ENCODE measurements at regions not wholly inside any gene's neighbourhood (a gene's known extent, or its start where the extent isn't known, plus 50 kb on each side); places are given as distances from the start of the nearest gene placed in this dataset.

DNA sequence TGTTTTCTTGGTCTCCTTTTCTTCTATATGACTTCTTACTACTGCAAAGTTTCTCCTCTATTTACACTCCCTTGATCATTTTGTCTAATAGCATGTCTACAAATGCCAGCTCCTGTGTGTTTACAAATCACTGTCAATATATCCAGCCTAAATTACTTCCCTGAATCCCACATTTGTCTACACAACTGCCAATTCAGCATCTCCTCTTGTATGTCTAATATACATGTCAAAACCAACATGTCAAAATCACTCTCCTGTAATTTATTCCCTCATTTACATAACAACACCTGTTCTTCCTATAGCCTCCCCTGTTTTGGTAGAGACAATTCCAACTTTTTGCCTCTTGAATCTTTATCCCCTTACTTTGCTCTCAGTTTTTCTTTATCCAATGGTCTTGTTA, 359.3 kb downstream of the PLOD2 start:
- H3K36me3 ChIP-seq (ENCODE audit: control insufficient read depth in 2 of 2, extremely low read depth in 1 of 2, insufficient read depth in 2 of 2, low read length in 2 of 2) = no peaks in the 10 kb centered on the region
- H3K4me1 ChIP-seq (ENCODE audit: control insufficient read depth, extremely low read depth, insufficient read depth, low read length) = no peaks in the 10 kb centered on the region
- no peaks in the 10 kb centered on the region for H4K20me1 ChIP-seq (ENCODE audit: control insufficient read depth, extremely low read depth, insufficient read depth, low read length)
- no peaks in the 10 kb centered on the region for H3K9me3 ChIP-seq (ENCODE audit: control insufficient read depth, low read depth, low read length)
- TF ChIP-seq EZH2 (IDR thresholded peaks at IDR 0.05; ENCODE audit: low read length) = no peak
- TF ChIP-seq, protein P1, sequence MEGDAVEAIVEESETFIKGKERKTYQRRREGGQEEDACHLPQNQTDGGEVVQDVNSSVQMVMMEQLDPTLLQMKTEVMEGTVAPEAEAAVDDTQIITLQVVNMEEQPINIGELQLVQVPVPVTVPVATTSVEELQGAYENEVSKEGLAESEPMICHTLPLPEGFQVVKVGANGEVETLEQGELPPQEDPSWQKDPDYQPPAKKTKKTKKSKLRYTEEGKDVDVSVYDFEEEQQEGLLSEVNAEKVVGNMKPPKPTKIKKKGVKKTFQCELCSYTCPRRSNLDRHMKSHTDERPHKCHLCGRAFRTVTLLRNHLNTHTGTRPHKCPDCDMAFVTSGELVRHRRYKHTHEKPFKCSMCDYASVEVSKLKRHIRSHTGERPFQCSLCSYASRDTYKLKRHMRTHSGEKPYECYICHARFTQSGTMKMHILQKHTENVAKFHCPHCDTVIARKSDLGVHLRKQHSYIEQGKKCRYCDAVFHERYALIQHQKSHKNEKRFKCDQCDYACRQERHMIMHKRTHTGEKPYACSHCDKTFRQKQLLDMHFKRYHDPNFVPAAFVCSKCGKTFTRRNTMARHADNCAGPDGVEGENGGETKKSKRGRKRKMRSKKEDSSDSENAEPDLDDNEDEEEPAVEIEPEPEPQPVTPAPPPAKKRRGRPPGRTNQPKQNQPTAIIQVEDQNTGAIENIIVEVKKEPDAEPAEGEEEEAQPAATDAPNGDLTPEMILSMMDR (optimal IDR thresholded peaks at IDR 0.05 in 1 of 3, IDR thresholded peaks at IDR 0.05 in 1 of 3, conservative IDR thresholded peaks at IDR 0.05 in 1 of 3; ENCODE audit: extremely low read depth in 1 of 3, insufficient read depth in 2 of 3, low read length in 3 of 3) = no peak
- H3K9ac ChIP-seq (ENCODE audit: control insufficient read depth, extremely low read depth, insufficient read depth, low read length) = no peak overlapping the region
- dilution Hi-C loops (cut with MboI; ENCODE audit: extremely low pct_ligation_motif_present, low sequenced_read_pairs) = no loop called here
- no peak overlapping the region for H3K27ac ChIP-seq (ENCODE audit: control insufficient read depth, insufficient read depth, low read length)
- H3K79me2 ChIP-seq (ENCODE audit: control insufficient read depth, insufficient read depth, low read length) = no peaks in the 10 kb centered on the region
- FAIRE-seq = no peak
- DNase-seq (ENCODE audit: low read depth, low spot score) = no peak
- no peaks in the 10 kb centered on the region for H3K27me3 ChIP-seq (ENCODE audit: control insufficient read depth, extremely low read depth, insufficient read depth, low read length)
- H3K4me3 ChIP-seq (ENCODE audit: control insufficient read depth in 2 of 3, extremely low read depth in 1 of 3, insufficient read depth in 2 of 3, low read depth in 1 of 3, low read length in 3 of 3) = no peak overlapping the region
- no peak overlapping the region for H2AFZ ChIP-seq (ENCODE audit: control insufficient read depth, low read length)
- no peak overlapping the region for H3K4me2 ChIP-seq (ENCODE audit: control insufficient read depth, extremely low read depth, insufficient read depth, low read depth, low read length)
- no peaks in the 10 kb centered on the region for H3K9me1 ChIP-seq (ENCODE audit: control insufficient read depth, extremely low read depth, insufficient read depth, low read length)

DNA sequence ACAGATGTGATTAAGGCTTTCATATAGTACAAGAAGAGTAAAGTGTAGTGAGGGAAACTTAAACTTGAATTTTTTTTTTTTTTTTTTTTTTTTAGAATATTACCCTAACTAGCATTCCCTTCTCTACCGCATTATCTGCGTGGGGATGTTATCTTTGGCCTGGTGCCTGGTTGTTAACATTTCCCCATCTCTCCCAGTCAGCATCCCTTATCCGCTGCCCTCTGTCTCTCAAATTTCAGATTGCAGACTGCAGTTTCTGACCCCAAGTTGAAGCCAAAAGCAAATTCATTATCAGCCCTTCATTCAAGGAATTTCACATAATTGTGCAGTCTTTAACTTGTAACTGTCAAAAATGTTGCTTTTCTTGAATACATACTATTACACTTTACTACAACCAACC, 353.0 kb downstream of the PLOD2 start:
- H3K4me1 ChIP-seq (ENCODE audit: control insufficient read depth, extremely low read depth, insufficient read depth, low read length) = no peaks in the 10 kb centered on the region
- no peak overlapping the region for H3K27ac ChIP-seq (ENCODE audit: control insufficient read depth, insufficient read depth, low read length)
- dilution Hi-C loops (cut with MboI; ENCODE audit: extremely low pct_ligation_motif_present, low sequenced_read_pairs) = no loop called here
- H3K36me3 ChIP-seq (ENCODE audit: control insufficient read depth in 2 of 2, extremely low read depth in 1 of 2, insufficient read depth in 2 of 2, low read length in 2 of 2) = no peaks in the 10 kb centered on the region
- H3K4me2 ChIP-seq (ENCODE audit: control insufficient read depth, extremely low read depth, insufficient read depth, low read depth, low read length) = no peak overlapping the region
- H3K9ac ChIP-seq (ENCODE audit: control insufficient read depth, extremely low read depth, insufficient read depth, low read length) = no peak overlapping the region
- no peaks in the 10 kb centered on the region for H3K27me3 ChIP-seq (ENCODE audit: control insufficient read depth, extremely low read depth, insufficient read depth, low read length)
- no peaks in the 10 kb centered on the region for H4K20me1 ChIP-seq (ENCODE audit: control insufficient read depth, extremely low read depth, insufficient read depth, low read length)
- DNase-seq (ENCODE audit: low read depth, low spot score) (no peak), FAIRE-seq (no peak)
- H3K9me3 ChIP-seq (ENCODE audit: control insufficient read depth, low read depth, low read length) = no peaks in the 10 kb centered on the region
- H3K79me2 ChIP-seq (ENCODE audit: control insufficient read depth, insufficient read depth, low read length) = no peaks in the 10 kb centered on the region
- H2AFZ ChIP-seq (ENCODE audit: control insufficient read depth, low read length) = no peak overlapping the region
- no peaks in the 10 kb centered on the region for H3K9me1 ChIP-seq (ENCODE audit: control insufficient read depth, extremely low read depth, insufficient read depth, low read length)
- H3K4me3 ChIP-seq (ENCODE audit: control insufficient read depth in 2 of 3, extremely low read depth in 1 of 3, insufficient read depth in 2 of 3, low read depth in 1 of 3, low read length in 3 of 3) = no peak overlapping the region
- TF ChIP-seq, protein P1 (optimal IDR thresholded peaks at IDR 0.05 in 1 of 3, IDR thresholded peaks at IDR 0.05 in 1 of 3, conservative IDR thresholded peaks at IDR 0.05 in 1 of 3; ENCODE audit: extremely low read depth in 1 of 3, insufficient read depth in 2 of 3, low read length in 3 of 3) = peak in 2 of 3 experiments; percentile 29 to 37
- no peak for TF ChIP-seq EZH2 (IDR thresholded peaks at IDR 0.05; ENCODE audit: low read length)
